Ovary (tissue), 3 donors: ENCODE measurements at regions not wholly inside any gene's neighbourhood (a gene's known extent, or its start where the extent isn't known, plus 50 kb on each side); places are given as distances from the start of the nearest gene placed in this dataset.

ENCODE experiments used
- CTCF ChIP-seq, 3 donors: fragments of 450-650 bp in 2 of 3; fragments of 200-600 bp in 1 of 3; IDR thresholded peaks; one replicate each; pipeline versions ENCODE4 v1.5.1 to v1.8.0; 2016 to 2022; ENCODE audit warnings: antibody characterized with exemption in 3 of 3, mild to moderate bottlenecking in 1 of 3
- POLR2A ChIP-seq: fragments of 450-650 bp; IDR thresholded peaks from one replicate; pipeline ENCODE4 v1.6.1; 2017; ENCODE audit warnings: antibody characterized with exemption, mild to moderate bottlenecking, moderate library complexity
- donor health status: DM: no; HTN: no; CAD: no.

GRCh38 chr12:19042221-19042620 lies 87.3 kb upstream of the PLEKHA5 start:
- TF ChIP-seq CTCF (IDR thresholded peaks at IDR 0.05) (no peak), POLR2A (no peak)
